Heart left ventricle (tissue), 16 donors: ENCODE measurements at regions not wholly inside any gene's neighbourhood (a gene's known extent, or its start where the extent isn't known, plus 50 kb on each side); places are given as distances from the start of the nearest gene placed in this dataset.
A peak's percentile ranks its signal among the peaks of the same experiment; 100 is the strongest.

Experiments
- ATAC-seq, 4 donors: fragments of 200-7000 bp; cut with Tn5 transposase; one replicate each; pipeline ENCODE4 v1.9.1; 2020 to 2022; ENCODE audit warnings: moderate library complexity in 4 of 4, mild to moderate bottlenecking in 3 of 4, moderate number of reproducible peaks in 1 of 4
- DNase-seq, 5 donors: peaks; one replicate each; pipeline ENCODE4 v3.0.0-alpha.2; 2020
- H3K27ac ChIP-seq, 12 donors: fragments of 200-600 bp; sonication (generic) in 4 of 12; one replicate each; pipeline versions ENCODE4 v1.5.0 to v1.8.0; 2016 to 2022; ENCODE audit warnings: mild to moderate bottlenecking in 2 of 12
- H3K27me3 ChIP-seq, 9 donors: fragments of 200-600 bp; sonication (generic) in 2 of 9; one replicate each; pipeline versions ENCODE4 v1.5.1 to v1.8.0; 2016 to 2022; ENCODE audit warnings: mild to moderate bottlenecking in 3 of 9
- H3K36me3 ChIP-seq, 9 donors: fragments of 200-600 bp; sonication (generic) in 2 of 9; one replicate each; pipeline versions ENCODE4 v1.5.0 to v1.8.0; 2018 to 2022; ENCODE audit warnings: mild to moderate bottlenecking in 2 of 9
- H3K4me1 ChIP-seq, 12 donors: fragments of 200-600 bp; sonication (generic) in 4 of 12; one replicate each; pipeline versions ENCODE4 v1.5.0 to v1.8.0; 2016 to 2022; ENCODE audit warnings: mild to moderate bottlenecking in 3 of 12
- H3K4me3 ChIP-seq, 12 donors: fragments of 200-600 bp; sonication (generic) in 4 of 12; one replicate each; pipeline versions ENCODE4 v1.5.0 to v1.8.0; 2017 to 2022; ENCODE audit warnings: mild to moderate bottlenecking in 9 of 12, moderate library complexity in 4 of 12
- H3K9me3 ChIP-seq, 12 donors: fragments of 200-600 bp; sonication (generic) in 4 of 12; one replicate each; pipeline versions ENCODE4 v1.5.0 to v1.8.0; 2016 to 2022; ENCODE audit warnings: mild to moderate bottlenecking in 1 of 12
- POLR2A ChIP-seq, 2 donors: fragments of 450-650 bp; IDR thresholded peaks; one replicate each; pipeline ENCODE4 v1.6.1; 2017; ENCODE audit warnings: antibody characterized with exemption in 2 of 2, mild to moderate bottlenecking in 2 of 2, moderate library complexity in 2 of 2
- WGBS, 4 donors: extraction: QIAGEN DNeasy Blood & Tissue Kit in 2 of 4; methylation state at CpG; one replicate each; pipeline versions ENCODE4 v1.1.5 to v1.1.7; 2013 to 2018; 5-methylcytosine and 5-hydroxymethylcytosine counted together
- intact Hi-C, 10 donors: fragments of 100-400 bp; cut with DNase I; formaldehyde crosslinking; loops; one replicate each; pipeline versions ENCODE4 v1.11.1 to v1.14.2; 2022
- TF ChIP-seq, protein P1 (sequence below), 12 donors: fragments of 200-600 bp; sonication (generic) in 4 of 12; IDR thresholded peaks; one replicate each; pipeline versions ENCODE4 v1.5.0 to v1.8.0; 2018 to 2022; ENCODE audit warnings: antibody characterized with exemption in 12 of 12, mild to moderate bottlenecking in 5 of 12
- donor health status: ischemic (EF 13 %, LVEDD 7.1; RV severe dilation, severe dysfunction).
- donor health status: healthy with polysubstance abuse.
- donor health status: DM: no; HTN: yes; CAD: no.
- donor health status: DM: no; HTN: no; CAD: no.
- donor health status: ischemic (EF 25% LVEDD 6.9; RV normal size, moderate dysfunction).
- donor health status: ischemic (EF 25% LVEDD 5.7; RV mildly dilated, moderate dysfunction).
- donor health status: healthy.
- donor health status: DM: yes; HTN: yes; CAD: no.
- donor health status: ischemic (EF 35%, LVEDD 5.7; RV mildly dilated, moderate dysfunction).
- donor health status: nonischemic (EF 11% LVEDD 7.7; RV severe dilation, severe dysfunction).
- donor health status: DM: yes; HTN: yes; CAD: no.
- donor health status: PGD.
- donor health status: ischemic (EF 29% LVEDD 5.4; RV normal size, mild dysfunction).
- donor health status: nonischemic (EF 23%, LVEDD 6.1; RV moderate dilation, normal function).

GRCh38 chr2:126383800-126384199 lies 272.2 kb upstream of the GYPC start:
- intact Hi-C loops, result no loop called here
- peaks cover 0 to 23% (median 5%) of the 10 kb centered on the region in 12 donors for H3K9me3 ChIP-seq
- no peak for ATAC-seq

GRCh38 chr2:126385441-126385840 lies 270.5 kb upstream of the GYPC start:
- ATAC-seq (no peak), DNase-seq (no peak)
- intact Hi-C loops, result no loop called here
- Histone ChIP-seq H3K4me3 (no peak overlapping the region), H3K4me1 (peaks cover 0 to 4% (median 0%) of the 10 kb centered on the region in 12 donors), H3K27ac (no peak overlapping the region), H3K36me3 (no peaks in the 10 kb centered on the region), H3K27me3 (no peaks in the 10 kb centered on the region), H3K9me3 (peaks cover 0 to 23% (median 5%) of the 10 kb centered on the region in 12 donors)
- TF ChIP-seq, protein P1, sequence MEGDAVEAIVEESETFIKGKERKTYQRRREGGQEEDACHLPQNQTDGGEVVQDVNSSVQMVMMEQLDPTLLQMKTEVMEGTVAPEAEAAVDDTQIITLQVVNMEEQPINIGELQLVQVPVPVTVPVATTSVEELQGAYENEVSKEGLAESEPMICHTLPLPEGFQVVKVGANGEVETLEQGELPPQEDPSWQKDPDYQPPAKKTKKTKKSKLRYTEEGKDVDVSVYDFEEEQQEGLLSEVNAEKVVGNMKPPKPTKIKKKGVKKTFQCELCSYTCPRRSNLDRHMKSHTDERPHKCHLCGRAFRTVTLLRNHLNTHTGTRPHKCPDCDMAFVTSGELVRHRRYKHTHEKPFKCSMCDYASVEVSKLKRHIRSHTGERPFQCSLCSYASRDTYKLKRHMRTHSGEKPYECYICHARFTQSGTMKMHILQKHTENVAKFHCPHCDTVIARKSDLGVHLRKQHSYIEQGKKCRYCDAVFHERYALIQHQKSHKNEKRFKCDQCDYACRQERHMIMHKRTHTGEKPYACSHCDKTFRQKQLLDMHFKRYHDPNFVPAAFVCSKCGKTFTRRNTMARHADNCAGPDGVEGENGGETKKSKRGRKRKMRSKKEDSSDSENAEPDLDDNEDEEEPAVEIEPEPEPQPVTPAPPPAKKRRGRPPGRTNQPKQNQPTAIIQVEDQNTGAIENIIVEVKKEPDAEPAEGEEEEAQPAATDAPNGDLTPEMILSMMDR (IDR thresholded peaks at IDR 0.05), result peak in 3 of 12 donors; percentile 33 to 51 (median 39)
- TF ChIP-seq POLR2A (IDR thresholded peaks at IDR 0.05), result no peak

More at GRCh38 chr2:126383800-126384199, 272.2 kb upstream of the GYPC start:
- Histone ChIP-seq H3K4me3 (no peak overlapping the region), H3K27ac (no peak overlapping the region), H3K4me1 (peaks cover 0 to 4% (median 0%) of the 10 kb centered on the region in 12 donors), H3K27me3 (no peaks in the 10 kb centered on the region), H3K36me3 (no peaks in the 10 kb centered on the region)
- TF ChIP-seq, protein P1 (IDR thresholded peaks at IDR 0.05), result no peak
- no peak for TF ChIP-seq POLR2A (IDR thresholded peaks at IDR 0.05)
- no peak for DNase-seq

- Histone ChIP-seq H3K27ac (no peak overlapping the region), H3K27me3 (no peaks in the 10 kb centered on the region), H3K4me3 (no peak overlapping the region), H3K4me1 (peaks cover 0 to 4% (median 0%) of the 10 kb centered on the region in 12 donors), H3K9me3 (peaks cover 0 to 23% (median 5%) of the 10 kb centered on the region in 12 donors), H3K36me3 (no peaks in the 10 kb centered on the region)
- intact Hi-C loops, result no loop called here
- no peak for TF ChIP-seq POLR2A (IDR thresholded peaks at IDR 0.05)
- TF ChIP-seq, protein P1 (IDR thresholded peaks at IDR 0.05), result no peak
- ATAC-seq (no peak), DNase-seq (no peak)
These were observed 270.0 kb upstream of the GYPC start for GRCh38 chr2:126385983-126386382.

DNA sequence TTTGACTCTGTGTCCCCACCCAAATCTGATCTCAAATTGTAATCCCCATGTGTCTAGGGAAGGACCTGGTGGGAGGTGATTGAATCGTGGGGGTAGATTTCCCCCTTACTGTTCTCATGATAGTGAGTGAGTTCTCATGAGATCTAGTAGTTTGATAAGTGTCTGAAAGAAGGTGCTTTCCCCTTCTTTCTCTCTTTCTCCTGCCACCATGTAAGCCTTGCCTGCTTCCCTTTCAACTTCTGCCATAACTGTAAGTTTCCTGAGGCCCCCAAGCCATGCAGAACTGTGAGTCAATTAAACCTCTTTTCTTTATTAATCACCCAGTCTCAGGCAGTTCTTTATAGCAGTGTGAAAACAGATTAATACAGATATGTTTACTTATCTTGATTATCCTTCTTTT lies 266.5 kb upstream of the GYPC start:
- Histone ChIP-seq H3K27me3 (no peaks in the 10 kb centered on the region), H3K36me3 (no peaks in the 10 kb centered on the region), H3K27ac (no peak overlapping the region), H3K9me3 (peaks cover 0 to 23% (median 5%) of the 10 kb centered on the region in 12 donors), H3K4me1 (no peaks in the 10 kb centered on the region), H3K4me3 (no peak overlapping the region)
- intact Hi-C loops, result no loop called here
- DNase-seq, result no peak
- TF ChIP-seq, protein P1 (IDR thresholded peaks at IDR 0.05), result no peak
- TF ChIP-seq POLR2A (IDR thresholded peaks at IDR 0.05), result no peak
- 50 to 81% (median 65%) methylated on average over 1 of the region's 1 CpG for WGBS, 4 donors
- ATAC-seq, result no peak
